Endothelial cell (in vitro differentiated cells): ENCODE measurements at regions not wholly inside any gene's neighbourhood (a gene's known extent, or its start where the extent isn't known, plus 50 kb on each side); places are given as distances from the start of the nearest gene placed in this dataset.

Experiments used
- DNase-seq: peaks from one replicate; pipeline ENCODE4 v3.0.0; 2021; ENCODE audit warnings: low spot score
- H3K27ac Mint-ChIP-seq: one replicate; pipeline ENCODE4 v1.8.0; 2021; ENCODE audit warnings: mixed read lengths, inconsistent platforms; ENCODE audit not compliant: unreplicated experiment
- H3K27me3 Mint-ChIP-seq: one replicate; pipeline ENCODE4 v1.8.0; 2021; ENCODE audit warnings: mild to moderate bottlenecking, moderate library complexity, mixed read lengths, inconsistent platforms; ENCODE audit not compliant: unreplicated experiment
- H3K36me3 Mint-ChIP-seq: one replicate; pipeline ENCODE4 v1.8.0; 2021; ENCODE audit warnings: mild to moderate bottlenecking, low read depth, mixed read lengths, inconsistent platforms; ENCODE audit not compliant: unreplicated experiment
- H3K4me1 Mint-ChIP-seq: one replicate; pipeline ENCODE4 v1.8.0; 2021; ENCODE audit warnings: mild to moderate bottlenecking, mixed read lengths, inconsistent platforms; ENCODE audit not compliant: unreplicated experiment
- H3K4me3 Mint-ChIP-seq: one replicate; pipeline ENCODE4 v1.8.0; 2021; ENCODE audit warnings: mild to moderate bottlenecking, mixed read lengths, inconsistent platforms; ENCODE audit not compliant: unreplicated experiment
- H3K9me3 Mint-ChIP-seq: one replicate; pipeline ENCODE4 v1.8.0; 2021; ENCODE audit warnings: mixed read lengths, inconsistent platforms; ENCODE audit not compliant: unreplicated experiment
- CTCF ChIP-seq: fragments of 200-600 bp; sonication (generic); IDR thresholded peaks from one replicate; pipeline ENCODE4 v1.5.0; 2021; ENCODE audit warnings: antibody characterized with exemption; ENCODE audit not compliant: unreplicated experiment

- H3K36me3 Mint-ChIP-seq: no peaks in the 10 kb centered on the region
- no peak overlapping the region for H3K4me3 Mint-ChIP-seq
- peaks cover 4% of the 10 kb centered on the region for H3K4me1 Mint-ChIP-seq
- no peak overlapping the region for H3K27ac Mint-ChIP-seq
- no peaks in the 10 kb centered on the region for H3K27me3 Mint-ChIP-seq
- no peak for TF ChIP-seq CTCF
- DNase-seq: no peak
- H3K9me3 Mint-ChIP-seq: no peaks in the 10 kb centered on the region
Measured at GRCh38 chr5:167317884-167318283, 973.6 kb upstream of the WWC1 start.

GRCh38 chr5:167319243-167319642 is 972.2 kb upstream of the WWC1 start:
- peaks cover 4% of the 10 kb centered on the region for H3K4me1 Mint-ChIP-seq
- H3K36me3 Mint-ChIP-seq: no peaks in the 10 kb centered on the region
- H3K27ac Mint-ChIP-seq: no peak overlapping the region
- no peaks in the 10 kb centered on the region for H3K9me3 Mint-ChIP-seq
- no peak for TF ChIP-seq CTCF
- no peak overlapping the region for H3K4me3 Mint-ChIP-seq
- no peak for DNase-seq
- H3K27me3 Mint-ChIP-seq: no peaks in the 10 kb centered on the region

- DNase-seq: no peak
- peaks cover 4% of the 10 kb centered on the region for H3K4me1 Mint-ChIP-seq
Measured at GRCh38 chr5:167320019-167320418, 971.4 kb upstream of the WWC1 start.

GRCh38 chr5:167332309-167332708 is 959.1 kb upstream of the WWC1 start:
- Mint-ChIP-seq H3K9me3 (no peaks in the 10 kb centered on the region), H3K27me3 (no peaks in the 10 kb centered on the region)
- TF ChIP-seq CTCF: no peak

More at GRCh38 chr5:167320019-167320418, 971.4 kb upstream of the WWC1 start:
- H3K4me3 Mint-ChIP-seq: no peak overlapping the region
- no peaks in the 10 kb centered on the region for H3K27me3 Mint-ChIP-seq
- H3K36me3 Mint-ChIP-seq: no peaks in the 10 kb centered on the region
- H3K9me3 Mint-ChIP-seq: no peaks in the 10 kb centered on the region
- no peak for TF ChIP-seq CTCF
- H3K27ac Mint-ChIP-seq: no peak overlapping the region

GRCh38 chr5:167336161-167336560 is 955.3 kb upstream of the WWC1 start:
- DNase-seq: no peak
- H3K27ac Mint-ChIP-seq: no peak overlapping the region
- H3K36me3 Mint-ChIP-seq: no peaks in the 10 kb centered on the region
- peaks cover 4% of the 10 kb centered on the region for H3K4me1 Mint-ChIP-seq
- no peak overlapping the region for H3K4me3 Mint-ChIP-seq
- H3K27me3 Mint-ChIP-seq: no peaks in the 10 kb centered on the region
- no peak for TF ChIP-seq CTCF
- no peaks in the 10 kb centered on the region for H3K9me3 Mint-ChIP-seq

More at GRCh38 chr5:167332309-167332708, 959.1 kb upstream of the WWC1 start:
- no peak for DNase-seq
- Mint-ChIP-seq H3K4me3 (no peak overlapping the region), H3K27ac (no peak overlapping the region), H3K4me1 (peaks cover 4% of the 10 kb centered on the region), H3K36me3 (no peaks in the 10 kb centered on the region)
